ENCODE measurements at regions not wholly inside any gene's neighbourhood (a gene's known extent, or its start where the extent isn't known, plus 50 kb on each side); places are given as distances from the start of the nearest gene placed in this dataset.

DNA sequence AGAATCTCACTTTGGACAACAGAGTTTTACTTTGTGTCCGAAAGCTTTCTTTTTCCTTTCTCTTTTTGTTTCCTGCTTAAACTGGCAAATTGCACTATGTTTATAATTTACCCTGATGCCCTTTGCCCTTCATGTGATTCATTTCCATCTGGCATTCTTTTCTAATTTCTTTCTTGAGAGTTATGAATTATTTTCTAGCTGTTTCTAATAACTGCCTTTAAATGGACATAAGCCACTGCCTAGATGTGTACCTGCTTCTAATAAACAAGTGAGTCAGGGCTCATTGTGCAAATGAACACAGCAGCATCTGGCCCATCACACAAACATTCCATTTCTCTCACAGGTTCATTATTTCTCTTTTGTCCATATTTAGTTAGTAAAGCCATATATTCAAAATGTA is 242.3 kb upstream of the GPRIN3 start:
- POLR2A ChIA-PET, result no interaction called here
- no peaks in the 10 kb centered on the region for H3K36me3 ChIP-seq (ENCODE audit: control insufficient read depth, insufficient read depth, low read length)
- H4K20me1 ChIP-seq (replicated peaks; ENCODE audit: control insufficient read depth, insufficient read depth, low read length), result no peaks in the 10 kb centered on the region
- H2AFZ ChIP-seq (ENCODE audit: low read depth, low read length), result no peak overlapping the region
- H3K27me3 ChIP-seq (ENCODE audit: control insufficient read depth in 2 of 2, insufficient read depth in 2 of 2, low read length in 2 of 2), result no peaks in the 10 kb centered on the region
- no peak overlapping the region for H3K9ac ChIP-seq (ENCODE audit: insufficient read depth in 1 of 2, low read depth in 2 of 2, low read length in 2 of 2)
- BruUV-seq (replicated peaks), result no TSS peak
- no peak overlapping the region for H3K27ac ChIP-seq (ENCODE audit: extremely low read depth, low read depth, low read length)
- no peak overlapping the region for H3K4me2 ChIP-seq (ENCODE audit: insufficient read depth, low read length)
- H3K9me1 ChIP-seq (ENCODE audit: control insufficient read depth, insufficient read depth, low read length), result no peaks in the 10 kb centered on the region
- no peaks in the 10 kb centered on the region for H3K9me3 ChIP-seq (replicated peaks; ENCODE audit: control insufficient read depth, insufficient read depth, low read depth, low read length)
- 6% methylated on average over 1 of the region's 1 CpG for WGBS (ENCODE audit: insufficient coverage, low coverage, missing lambda C conversion rate)
- no peaks in the 10 kb centered on the region for H3K79me2 ChIP-seq (ENCODE audit: control insufficient read depth, insufficient read depth, low read length)
- CTCF ChIA-PET (ENCODE audit: low intra/inter-chr PET ratio), result no interaction called here
- no peak for ATAC-seq
- no peak for FAIRE-seq
- DNase-seq (ENCODE audit: extremely low read depth in 1 of 4, low spot score in 3 of 4), result no peak
- H3K4me1 ChIP-seq (replicated peaks in 1 of 2; ENCODE audit: control insufficient read depth in 2 of 2, insufficient read depth in 2 of 2, low read length in 2 of 2), result no peaks in the 10 kb centered on the region
- H3K4me3 ChIP-seq, result no peak overlapping the region
- in situ Hi-C loops (cut with MboI) (no loop called here), intact Hi-C loops (cut with micrococcal nuclease) (no loop called here)
- TF ChIP-seq CBFB (CRISPR knock-in tag; IDR thresholded peaks at IDR 0.05) (no peak), ZNF699 (CRISPR knock-in tag; IDR thresholded peaks at IDR 0.05; ENCODE audit: insufficient replicate concordance) (no peak), NCOA2 (IDR thresholded peaks at IDR 0.05; ENCODE audit: partially characterized antibody in 2 of 2) (no peak), NR2F6 (CRISPR knock-in tag; IDR thresholded peaks at IDR 0.05) (no peak), FOXA3 (CRISPR knock-in tag; conservative IDR thresholded peaks at IDR 0.05 in 1 of 2, IDR thresholded peaks at IDR 0.05 in 1 of 2) (no peak), ZKSCAN8 (CRISPR knock-in tag; IDR thresholded peaks at IDR 0.05) (no peak), TFAM (CRISPR knock-in tag; conservative IDR thresholded peaks at IDR 0.05) (no peak), RFX5 (IDR thresholded peaks at IDR 0.05; ENCODE audit: low read depth, low read length) (no peak), BCL6 (CRISPR knock-in tag; IDR thresholded peaks at IDR 0.05) (no peak), ZNF175 (CRISPR knock-in tag; IDR thresholded peaks at IDR 0.05; ENCODE audit: low read depth) (no peak), ESRRB (CRISPR knock-in tag; IDR thresholded peaks at IDR 0.05; ENCODE audit: borderline replicate concordance) (no peak)
- TF ChIP-seq, protein P1, sequence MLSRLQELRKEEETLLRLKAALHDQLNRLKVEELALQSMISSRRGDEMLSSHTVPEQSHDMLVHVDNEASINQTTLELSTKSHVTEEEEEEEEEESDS (CRISPR knock-in tag; IDR thresholded peaks at IDR 0.05), result no peak
- TF ChIP-seq, protein P2, sequence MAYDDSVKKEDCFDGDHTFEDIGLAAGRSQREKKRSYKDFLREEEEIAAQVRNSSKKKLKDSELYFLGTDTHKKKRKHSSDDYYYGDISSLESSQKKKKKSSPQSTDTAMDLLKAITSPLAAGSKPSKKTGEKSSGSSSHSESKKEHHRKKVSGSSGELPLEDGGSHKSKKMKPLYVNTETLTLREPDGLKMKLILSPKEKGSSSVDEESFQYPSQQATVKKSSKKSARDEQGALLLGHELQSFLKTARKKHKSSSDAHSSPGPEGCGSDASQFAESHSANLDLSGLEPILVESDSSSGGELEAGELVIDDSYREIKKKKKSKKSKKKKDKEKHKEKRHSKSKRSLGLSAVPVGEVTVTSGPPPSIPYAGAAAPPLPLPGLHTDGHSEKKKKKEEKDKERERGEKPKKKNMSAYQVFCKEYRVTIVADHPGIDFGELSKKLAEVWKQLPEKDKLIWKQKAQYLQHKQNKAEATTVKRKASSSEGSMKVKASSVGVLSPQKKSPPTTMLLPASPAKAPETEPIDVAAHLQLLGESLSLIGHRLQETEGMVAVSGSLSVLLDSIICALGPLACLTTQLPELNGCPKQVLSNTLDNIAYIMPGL (CRISPR knock-in tag; IDR thresholded peaks at IDR 0.05), result no peak
